ENCODE measurements at regions not wholly inside any gene's neighbourhood (a gene's known extent, or its start where the extent isn't known, plus 50 kb on each side); places are given as distances from the start of the nearest gene placed in this dataset.

GRCh38 chr13:77985866-77986636 is 67.4 kb upstream of the EDNRB start:
- no peak overlapping the region for H3K4me2 ChIP-seq (ENCODE audit: low read length)
- TF ChIP-seq EZH2phosphoT487 (IDR thresholded peaks at IDR 0.05; ENCODE audit: low read depth) (no peak), CTCF (IDR thresholded peaks at IDR 0.05; ENCODE audit: low read depth, low read length) (no peak)

GRCh38 chr13:77981281-77981881 is 62.8 kb upstream of the EDNRB start:
- Histone ChIP-seq H3K27ac (ENCODE audit: low read length) (no peak overlapping the region), H3K4me3 (ENCODE audit: low read length) (no peak overlapping the region), H2AFZ (ENCODE audit: low read depth, low read length) (no peak overlapping the region), H3K4me2 (ENCODE audit: low read length) (no peak overlapping the region), H3K9ac (ENCODE audit: low read length) (no peak overlapping the region), H3K27me3 (ENCODE audit: low read depth, low read length) (no peaks in the 10 kb centered on the region), H3K36me3 (replicated peaks; ENCODE audit: low read depth, low read length) (no peaks in the 10 kb centered on the region), H3K79me2 (ENCODE audit: low read length) (no peaks in the 10 kb centered on the region), H4K20me1 (ENCODE audit: insufficient read depth, low read length) (no peaks in the 10 kb centered on the region), H3K4me1 (ENCODE audit: low read length) (peaks cover 8% of the 10 kb centered on the region; the same call in 1 of the 2 replicates), H3K9me3 (ENCODE audit: insufficient read depth, low read length) (no peaks in the 10 kb centered on the region)
- no peak for TF ChIP-seq EZH2phosphoT487 (IDR thresholded peaks at IDR 0.05; ENCODE audit: low read depth)

More at GRCh38 chr13:77985866-77986636, 67.4 kb upstream of the EDNRB start:
- H3K79me2 ChIP-seq (ENCODE audit: low read length): no peaks in the 10 kb centered on the region
- no peak overlapping the region for H2AFZ ChIP-seq (ENCODE audit: low read depth, low read length)
- no peaks in the 10 kb centered on the region for H3K27me3 ChIP-seq (ENCODE audit: low read depth, low read length)
- no peak overlapping the region for H3K4me3 ChIP-seq (ENCODE audit: low read length)
- peaks cover 3% of the 10 kb centered on the region; the same call in 1 of the 2 replicates for H3K4me1 ChIP-seq (ENCODE audit: low read length)
- no peaks in the 10 kb centered on the region for H3K9me3 ChIP-seq (ENCODE audit: insufficient read depth, low read length)
- no peaks in the 10 kb centered on the region for H3K36me3 ChIP-seq (replicated peaks; ENCODE audit: low read depth, low read length)
- H3K9ac ChIP-seq (ENCODE audit: low read length): no peak overlapping the region
- no peak overlapping the region for H3K27ac ChIP-seq (ENCODE audit: low read length)
- no peaks in the 10 kb centered on the region for H4K20me1 ChIP-seq (ENCODE audit: insufficient read depth, low read length)

- Histone ChIP-seq H3K27me3 (ENCODE audit: low read depth, low read length) (no peaks in the 10 kb centered on the region), H3K4me2 (ENCODE audit: low read length) (no peak overlapping the region), H3K79me2 (ENCODE audit: low read length) (no peaks in the 10 kb centered on the region), H3K9ac (ENCODE audit: low read length) (no peak overlapping the region), H3K4me3 (ENCODE audit: low read length) (no peak overlapping the region), H3K9me3 (ENCODE audit: insufficient read depth, low read length) (no peaks in the 10 kb centered on the region), H3K36me3 (replicated peaks; ENCODE audit: low read depth, low read length) (no peaks in the 10 kb centered on the region), H4K20me1 (ENCODE audit: insufficient read depth, low read length) (no peaks in the 10 kb centered on the region), H2AFZ (ENCODE audit: low read depth, low read length) (no peak overlapping the region), H3K27ac (ENCODE audit: low read length) (no peak overlapping the region), H3K4me1 (ENCODE audit: low read length) (peaks cover 8% of the 10 kb centered on the region; the same call in 1 of the 2 replicates)
- TF ChIP-seq EZH2phosphoT487 (IDR thresholded peaks at IDR 0.05; ENCODE audit: low read depth): no peak
- TF ChIP-seq CTCF (IDR thresholded peaks at IDR 0.05; ENCODE audit: low read depth, low read length): no peak
Observed at GRCh38 chr13:77980592-77980991, 62.0 kb upstream of the EDNRB start.

- no peak for TF ChIP-seq CTCF (IDR thresholded peaks at IDR 0.05; ENCODE audit: low read depth, low read length)
- no peak for TF ChIP-seq EZH2phosphoT487 (IDR thresholded peaks at IDR 0.05; ENCODE audit: low read depth)
- H2AFZ ChIP-seq (ENCODE audit: low read depth, low read length): no peak overlapping the region
- no peak overlapping the region for H3K27ac ChIP-seq (ENCODE audit: low read length)
- H3K27me3 ChIP-seq (ENCODE audit: low read depth, low read length): no peaks in the 10 kb centered on the region
- H3K4me1 ChIP-seq (ENCODE audit: low read length): peaks cover 8% of the 10 kb centered on the region; the same call in 1 of the 2 replicates
- no peaks in the 10 kb centered on the region for H3K79me2 ChIP-seq (ENCODE audit: low read length)
- no peaks in the 10 kb centered on the region for H3K9me3 ChIP-seq (ENCODE audit: insufficient read depth, low read length)
- H3K9ac ChIP-seq (ENCODE audit: low read length): no peak overlapping the region
- H4K20me1 ChIP-seq (ENCODE audit: insufficient read depth, low read length): no peaks in the 10 kb centered on the region
- H3K36me3 ChIP-seq (replicated peaks; ENCODE audit: low read depth, low read length): no peaks in the 10 kb centered on the region
- H3K4me3 ChIP-seq (ENCODE audit: low read length): no peak overlapping the region
- no peak overlapping the region for H3K4me2 ChIP-seq (ENCODE audit: low read length)
Observed at GRCh38 chr13:77979721-77980385, 61.2 kb upstream of the EDNRB start.
